GM12872 (cell line): ENCODE measurements at regions not wholly inside any gene's neighbourhood (a gene's known extent, or its start where the extent isn't known, plus 50 kb on each side); places are given as distances from the start of the nearest gene placed in this dataset.

Experiments
- CTCF ChIP-seq: IDR thresholded peaks from 3 replicates; pipeline ENCODE4 v1.5.1; 2011; ENCODE audit warnings: low read depth, mild to moderate bottlenecking, low read length, moderate library complexity; ENCODE audit not compliant: insufficient read depth

DNA sequence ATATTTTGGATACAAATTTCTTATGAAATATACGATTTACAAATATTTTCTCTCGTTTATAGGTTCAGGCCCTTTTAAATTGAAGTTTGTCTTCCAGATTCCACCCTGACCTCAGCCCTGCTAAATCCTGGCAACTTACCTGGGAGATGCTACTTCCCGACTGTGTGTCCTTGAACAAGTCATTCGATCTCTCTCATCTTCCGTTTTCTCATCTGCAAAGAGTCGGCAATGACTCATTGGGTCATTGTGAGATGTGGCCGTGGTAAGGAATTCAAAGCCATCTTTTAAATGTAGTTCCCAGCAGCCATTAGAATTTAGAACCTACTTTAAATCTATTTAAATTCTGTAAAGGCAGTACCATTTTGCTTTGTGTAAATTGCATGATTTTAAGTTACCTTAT is 72.5 kb downstream of the LHX2 start:
- TF ChIP-seq CTCF: no peak

GRCh38 chr9:124087226-124087625 is 75.7 kb downstream of the LHX2 start:
- TF ChIP-seq CTCF: no peak

- no peak for TF ChIP-seq CTCF
Observed at GRCh38 chr9:124088476-124088837, 76.9 kb downstream of the LHX2 start.

- no peak for TF ChIP-seq CTCF
Observed at GRCh38 chr9:124098141-124098905, 86.8 kb downstream of the LHX2 start.

DNA sequence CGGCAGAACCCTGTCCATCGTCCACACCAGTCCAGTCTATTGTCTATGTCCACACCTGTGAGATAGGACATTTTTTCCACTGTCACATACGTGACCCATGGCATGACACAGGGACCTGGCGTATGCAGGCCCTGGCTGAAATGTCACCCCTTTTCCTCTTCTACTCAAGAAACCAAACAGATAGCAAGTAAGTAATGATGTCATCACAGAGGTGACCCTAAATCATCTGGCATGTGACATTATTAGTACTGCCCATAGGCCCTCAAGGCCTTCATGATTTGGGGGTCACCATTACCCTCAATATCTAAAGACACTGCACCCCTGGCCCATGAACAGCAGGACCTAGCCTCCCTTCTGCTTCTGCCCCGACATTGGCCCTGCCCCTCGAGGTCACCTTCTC is 88.3 kb downstream of the LHX2 start:
- TF ChIP-seq CTCF: no peak

- no peak for TF ChIP-seq CTCF
Observed at GRCh38 chr9:124101215-124101968, 89.8 kb downstream of the LHX2 start.

DNA sequence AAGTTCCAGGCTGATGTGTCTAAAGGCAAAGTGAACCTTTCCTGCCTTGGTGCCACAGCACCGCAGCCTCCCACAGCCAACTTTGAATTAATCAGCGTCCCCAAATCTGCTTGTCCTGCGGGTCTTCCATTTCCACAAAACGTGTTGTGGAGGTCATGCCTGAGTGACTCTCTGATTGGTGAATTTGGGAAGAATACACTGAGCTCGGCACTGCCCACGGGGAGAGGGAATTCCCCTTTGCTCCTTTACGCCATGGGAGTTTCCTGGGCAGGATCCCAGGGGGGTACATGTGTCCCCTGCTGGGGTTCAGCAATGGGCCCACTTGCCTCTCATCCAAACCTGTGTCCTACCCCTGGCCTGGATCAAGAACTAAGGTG is 90.4 kb downstream of the LHX2 start:
- no peak for TF ChIP-seq CTCF
